GM18517 (cell line): ENCODE measurements at regions not wholly inside any gene's neighbourhood (a gene's known extent, or its start where the extent isn't known, plus 50 kb on each side); places are given as distances from the start of the nearest gene placed in this dataset.

ENCODE experiments used
- ATAC-seq: cut with Tn5 transposase; IDR thresholded peaks from one replicate; pipeline ENCODE4 v1.9.1; 2021; ENCODE audit warnings: mild to moderate bottlenecking, moderate library complexity; ENCODE audit not compliant: unreplicated experiment

- no peak for ATAC-seq
Measured at GRCh38 chr15:37165395-37165794, 65.0 kb upstream of the MEIS2 start.

- no peak for ATAC-seq
Measured at GRCh38 chr15:37166402-37166801, 66.1 kb upstream of the MEIS2 start.

GRCh38 chr15:37181339-37181738 lies 81.0 kb upstream of the MEIS2 start:
- no peak for ATAC-seq

- ATAC-seq = no peak
Measured at GRCh38 chr15:37199545-37199944, 99.2 kb upstream of the MEIS2 start.

GRCh38 chr15:37203050-37203449 lies 102.7 kb upstream of the MEIS2 start:
- no peak for ATAC-seq

GRCh38 chr15:37204692-37205091 lies 104.3 kb upstream of the MEIS2 start:
- no peak for ATAC-seq

- ATAC-seq = no peak
Measured at GRCh38 chr15:37206690-37207089, 106.3 kb upstream of the MEIS2 start.

- no peak for ATAC-seq
Measured at GRCh38 chr15:37208146-37209040, 108.0 kb upstream of the MEIS2 start.

GRCh38 chr15:37209041-37209363 lies 108.7 kb upstream of the MEIS2 start:
- no peak for ATAC-seq

- ATAC-seq = no peak
Measured at GRCh38 chr15:37217567-37217966, 117.2 kb upstream of the MEIS2 start.

- no peak for ATAC-seq
Measured at GRCh38 chr15:37218351-37218916, 118.1 kb upstream of the MEIS2 start.

GRCh38 chr15:37219211-37219701 lies 118.9 kb upstream of the MEIS2 start:
- ATAC-seq = no peak

- no peak for ATAC-seq
Measured at GRCh38 chr15:37220949-37221670, 120.8 kb upstream of the MEIS2 start.

GRCh38 chr15:37221671-37222145 lies 121.4 kb upstream of the MEIS2 start:
- ATAC-seq = no peak

GRCh38 chr15:37223089-37223488 lies 122.7 kb upstream of the MEIS2 start:
- no peak for ATAC-seq

- ATAC-seq = no peak
Measured at GRCh38 chr15:37229855-37230619, 129.7 kb upstream of the MEIS2 start.

GRCh38 chr15:37245358-37245757 lies 145.0 kb upstream of the MEIS2 start:
- no peak for ATAC-seq

- ATAC-seq = no peak
Measured at GRCh38 chr15:37246065-37246464, 145.7 kb upstream of the MEIS2 start.

- ATAC-seq = no peak
Measured at GRCh38 chr15:37246856-37247255, 146.5 kb upstream of the MEIS2 start.

- ATAC-seq = no peak
Measured at GRCh38 chr15:37249249-37249648, 148.9 kb upstream of the MEIS2 start.

GRCh38 chr15:37252530-37252929 lies 152.2 kb upstream of the MEIS2 start:
- no peak for ATAC-seq
